HG03354 (cell line): ENCODE measurements at regions not wholly inside any gene's neighbourhood (a gene's known extent, or its start where the extent isn't known, plus 50 kb on each side); places are given as distances from the start of the nearest gene placed in this dataset.
"Not testable (repeated sequence)": the region's sequence is repeated elsewhere in the genome, so short reads cannot be mapped to it uniquely, and the experiment has no call there.

Experiments
- ATAC-seq: cut with Tn5 transposase; IDR thresholded peaks from one replicate; pipeline ENCODE4 v1.9.1; 2021; ENCODE audit warnings: mild to moderate bottlenecking; ENCODE audit not compliant: unreplicated experiment, poor library complexity, severe bottlenecking

GRCh38 chr12:67716817-67717216 lies 68.3 kb downstream of the DYRK2 start:
- no peak for ATAC-seq

- not testable (repeated sequence) for ATAC-seq
These were observed 70.8 kb downstream of the DYRK2 start for GRCh38 chr12:67719303-67719702.

- ATAC-seq = no peak
These were observed 71.9 kb downstream of the DYRK2 start for GRCh38 chr12:67720351-67720856.

DNA sequence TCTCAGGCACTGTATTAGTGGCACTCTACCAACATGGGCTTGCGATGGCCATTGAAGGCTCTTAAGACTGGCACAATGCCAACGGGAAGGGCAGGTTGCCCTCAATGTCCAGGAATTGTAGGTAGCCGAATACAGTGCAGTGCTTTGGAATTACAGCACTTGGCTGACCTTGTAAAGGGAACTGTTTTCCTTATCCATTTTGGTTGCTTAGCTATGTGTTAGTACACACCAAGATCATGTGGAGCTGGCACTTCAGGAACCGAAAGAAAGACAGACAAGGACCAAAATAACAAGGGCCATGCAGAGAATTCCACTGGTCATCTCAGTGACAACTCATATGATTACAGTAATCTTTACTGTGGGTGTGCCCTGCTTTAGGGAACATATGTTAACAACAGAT lies 72.7 kb downstream of the DYRK2 start:
- no peak for ATAC-seq

DNA sequence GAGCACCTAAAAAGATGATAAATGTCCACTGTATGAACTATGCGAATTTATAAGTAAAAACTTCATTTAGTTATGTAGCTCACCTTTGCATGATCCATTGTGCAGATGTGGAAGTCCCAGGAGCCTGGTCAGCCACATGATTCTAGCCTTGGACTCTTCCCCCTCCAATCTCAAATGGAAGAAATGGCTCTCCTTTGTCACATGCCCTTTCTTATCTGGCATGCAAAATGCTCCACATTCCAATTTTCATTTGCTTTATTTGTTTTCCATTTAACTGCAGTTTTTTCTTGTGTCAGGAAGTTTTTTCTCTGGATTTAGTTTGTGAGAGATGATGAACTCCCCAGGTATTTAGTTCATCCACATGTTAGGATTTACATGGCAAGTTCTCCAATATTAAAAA lies 73.8 kb downstream of the DYRK2 start:
- no peak for ATAC-seq

DNA sequence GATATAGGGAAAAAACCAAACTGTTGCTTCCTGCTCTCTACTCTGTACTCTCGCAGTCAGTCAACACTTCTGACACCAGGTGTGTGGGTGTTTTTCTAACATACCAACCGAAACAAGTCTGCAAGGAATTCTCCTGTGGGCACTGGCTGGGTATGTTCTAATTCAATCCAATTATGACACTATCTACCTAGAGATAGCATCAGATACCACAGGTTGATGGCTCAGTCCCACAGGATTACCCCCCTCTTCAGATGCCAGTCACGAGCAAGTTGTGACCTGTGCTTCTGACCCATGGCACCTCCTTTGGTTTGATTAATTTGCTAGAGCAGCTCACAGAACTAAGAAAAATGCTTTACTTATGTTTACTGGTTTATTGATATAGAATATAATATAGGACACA lies 78.3 kb downstream of the DYRK2 start:
- no peak for ATAC-seq

GRCh38 chr12:67727702-67728666 lies 79.4 kb downstream of the DYRK2 start:
- no peak for ATAC-seq

GRCh38 chr12:67732857-67733256 lies 84.3 kb downstream of the DYRK2 start:
- no peak for ATAC-seq

DNA sequence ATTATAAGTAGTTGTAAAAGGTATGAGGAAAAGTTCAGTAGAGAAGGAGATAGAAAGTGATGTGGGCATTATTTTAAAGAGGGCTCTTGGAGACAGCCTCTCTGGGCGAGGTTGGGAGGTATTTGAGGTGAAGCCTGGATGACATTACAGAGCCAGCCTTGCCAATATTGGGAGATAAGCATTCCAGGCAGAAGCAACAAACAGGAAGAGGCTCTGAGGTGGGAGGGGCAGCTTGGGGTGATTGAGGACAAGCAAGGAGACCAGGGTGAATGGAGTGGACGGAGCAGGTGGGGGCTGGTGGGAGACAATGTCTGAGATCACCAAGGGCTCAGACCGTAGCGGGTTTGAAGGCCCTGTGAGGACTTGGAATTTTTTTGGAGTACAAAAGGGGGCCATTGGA lies 87.3 kb downstream of the DYRK2 start:
- ATAC-seq = no peak

GRCh38 chr12:67740711-67741110 lies 92.2 kb downstream of the DYRK2 start:
- ATAC-seq = no peak

DNA sequence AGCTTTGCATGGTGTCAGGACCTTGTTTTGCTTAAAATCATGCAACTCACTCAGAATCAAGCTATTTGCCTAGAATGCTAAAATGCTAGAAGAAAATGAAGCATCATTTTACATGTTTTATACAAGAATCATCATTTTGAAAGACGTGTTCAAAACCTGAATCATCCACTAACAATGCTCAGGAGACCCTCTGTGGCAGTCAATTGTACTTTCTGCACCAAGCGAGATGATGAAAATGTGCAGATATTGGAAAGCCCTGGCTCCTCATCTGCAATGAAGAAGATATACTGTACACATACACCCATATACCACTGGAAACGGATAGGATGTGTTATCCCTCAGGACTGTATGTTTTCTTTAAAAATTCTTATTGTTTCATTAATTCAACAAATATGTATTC lies 92.7 kb downstream of the DYRK2 start:
- ATAC-seq = no peak

DNA sequence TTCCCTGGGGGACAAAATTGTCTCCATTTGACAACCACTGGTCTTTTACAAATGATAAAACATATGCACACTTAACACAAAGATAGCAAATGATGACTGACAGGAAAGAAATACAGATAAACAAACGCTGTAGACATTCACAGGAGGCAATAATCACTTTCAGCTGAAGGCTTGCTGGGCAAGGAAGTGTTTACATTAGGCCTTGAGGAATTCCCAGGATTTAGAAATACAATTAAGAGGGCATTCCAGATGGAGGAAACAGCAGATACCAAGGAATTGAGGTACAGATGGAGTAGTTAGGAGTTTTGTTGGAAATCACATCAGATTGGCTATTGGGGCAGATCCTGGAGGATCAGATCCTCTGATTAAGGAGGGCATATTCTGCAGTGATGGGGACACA lies 93.9 kb downstream of the DYRK2 start:
- no peak for ATAC-seq

GRCh38 chr12:67747869-67748742 lies 99.6 kb downstream of the DYRK2 start:
- no peak for ATAC-seq

GRCh38 chr12:67748743-67749040 lies 100.1 kb downstream of the DYRK2 start:
- ATAC-seq = no peak

DNA sequence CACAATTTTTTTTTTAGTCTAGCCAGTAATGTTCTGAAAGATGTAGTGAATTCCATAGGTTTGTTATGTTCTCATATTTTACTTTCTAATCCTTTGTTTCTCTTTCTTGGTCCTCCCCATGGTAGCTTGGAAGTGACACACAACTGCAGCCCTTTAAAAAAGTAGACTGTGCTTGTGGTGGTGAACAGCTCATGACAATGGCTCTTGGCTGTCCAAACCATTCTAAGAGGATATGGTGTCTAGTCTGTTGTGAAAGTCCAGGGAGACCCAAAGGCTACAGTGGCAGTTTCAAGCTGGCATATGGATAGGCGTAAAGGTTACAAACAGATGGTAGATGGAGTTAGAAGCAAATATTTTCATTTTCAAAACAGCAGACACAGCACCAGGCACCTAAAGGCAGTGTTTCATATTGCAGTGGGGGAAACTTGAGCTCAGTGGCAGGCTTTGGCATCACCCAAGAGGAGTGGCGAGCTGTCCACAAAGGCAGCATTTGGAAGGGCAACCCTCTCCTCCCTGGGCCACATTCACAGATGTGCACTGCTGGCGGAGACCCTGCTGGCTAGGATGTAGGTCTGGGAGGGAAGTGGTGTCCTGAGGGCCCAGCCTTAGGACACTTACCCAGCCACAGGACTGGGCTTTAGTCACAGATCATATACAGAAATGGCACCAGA lies 102.1 kb downstream of the DYRK2 start:
- ATAC-seq = no peak

- no peak for ATAC-seq
These were observed 102.9 kb downstream of the DYRK2 start for GRCh38 chr12:67751381-67751928.

- ATAC-seq = no peak
These were observed 103.7 kb downstream of the DYRK2 start for GRCh38 chr12:67752226-67752732.

DNA sequence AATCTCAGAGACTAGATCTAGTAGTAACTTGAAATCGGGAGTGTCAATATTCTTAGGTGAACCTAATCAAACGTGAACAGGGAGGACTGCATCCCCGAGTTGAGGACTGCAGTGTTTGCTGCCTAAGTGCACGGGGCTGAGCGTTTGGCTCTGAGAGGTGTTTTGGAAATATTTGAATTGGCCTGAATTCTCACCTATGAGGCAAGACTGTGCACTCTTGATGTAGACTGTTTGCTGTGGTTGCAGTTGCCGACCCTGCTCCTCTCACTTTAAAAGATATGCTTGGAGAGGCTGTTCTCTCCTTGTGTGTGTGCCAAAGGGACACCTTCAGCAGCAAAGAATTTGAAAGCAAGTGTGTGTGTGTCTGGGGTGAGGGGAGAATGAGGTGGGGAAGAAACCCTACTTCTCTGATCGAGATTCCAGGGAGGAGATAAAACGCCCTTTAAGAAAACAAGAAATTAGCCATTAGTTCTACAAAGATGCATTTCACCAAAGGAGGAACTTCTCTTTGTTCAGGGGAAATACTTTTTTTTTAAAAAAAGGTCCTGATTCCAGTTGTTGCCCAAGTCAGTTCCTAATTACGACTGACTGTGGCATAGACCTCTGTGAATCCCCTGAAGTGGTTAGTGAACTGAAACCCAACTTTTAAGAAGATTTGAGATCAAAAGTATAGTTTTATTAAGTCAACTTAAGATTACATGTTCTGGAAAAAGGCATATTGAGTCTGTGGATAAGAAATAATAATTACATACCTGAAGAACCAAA lies 106.6 kb downstream of the DYRK2 start:
- no peak for ATAC-seq

GRCh38 chr12:67757651-67758050 lies 109.1 kb downstream of the DYRK2 start:
- ATAC-seq = no peak
